ENCODE measurements at regions not wholly inside any gene's neighbourhood (a gene's known extent, or its start where the extent isn't known, plus 50 kb on each side); places are given as distances from the start of the nearest gene placed in this dataset.

DNA sequence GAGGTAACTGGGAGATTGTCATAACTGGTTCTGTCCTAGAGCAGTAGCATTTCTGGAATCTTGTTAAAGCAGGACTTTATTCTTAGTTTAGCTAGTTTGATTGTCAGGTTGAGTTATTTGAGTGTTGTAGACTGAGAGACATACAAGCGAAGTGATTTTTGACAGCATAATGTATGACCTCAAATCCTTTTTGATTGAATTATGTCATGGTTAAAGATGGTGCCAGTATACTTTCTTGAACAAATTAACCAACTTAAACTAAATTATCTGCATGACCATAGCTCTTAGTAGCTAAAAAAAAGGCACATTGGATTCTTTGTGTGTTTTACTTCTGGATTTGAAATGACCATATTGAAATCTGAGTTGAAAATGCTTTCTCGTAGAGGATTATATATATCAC is 626.6 kb downstream of the TMTC2 start:
- no peaks in the 10 kb centered on the region for H3K27me3 ChIP-seq (ENCODE audit: control insufficient read depth, insufficient read depth, low read length)
- H3K79me1 ChIP-seq (ENCODE audit: low read depth in 1 of 2, low read length in 2 of 2), result no peaks in the 10 kb centered on the region
- no peak overlapping the region for H3K23ac ChIP-seq (ENCODE audit: low read depth, low read length)
- TF ChIP-seq SMC3 (IDR thresholded peaks at IDR 0.05; ENCODE audit: low read depth, low read length) (no peak), NFE2L2 (IDR thresholded peaks at IDR 0.05; ENCODE audit: low read depth, low read length) (no peak), RCOR1 (IDR thresholded peaks at IDR 0.05; ENCODE audit: insufficient replicate concordance, low read length) (no peak), FOS (IDR thresholded peaks at IDR 0.05; ENCODE audit: low read depth, low read length) (no peak), CEBPB (IDR thresholded peaks at IDR 0.05; ENCODE audit: low read depth, low read length) (no peak), MAZ (IDR thresholded peaks at IDR 0.05; ENCODE audit: borderline replicate concordance, low read depth, low read length) (no peak), RFX5 (IDR thresholded peaks at IDR 0.05; ENCODE audit: low read depth, low read length) (no peak), MAFK (IDR thresholded peaks at IDR 0.05; ENCODE audit: low read depth, low read length) (no peak), RAD21 (IDR thresholded peaks at IDR 0.05; ENCODE audit: low read length) (no peak), CHD1 (IDR thresholded peaks at IDR 0.05; ENCODE audit: low read depth, low read length) (no peak), USF2 (IDR thresholded peaks at IDR 0.05; ENCODE audit: low read depth, low read length) (no peak)
- TF ChIP-seq, protein P1, sequence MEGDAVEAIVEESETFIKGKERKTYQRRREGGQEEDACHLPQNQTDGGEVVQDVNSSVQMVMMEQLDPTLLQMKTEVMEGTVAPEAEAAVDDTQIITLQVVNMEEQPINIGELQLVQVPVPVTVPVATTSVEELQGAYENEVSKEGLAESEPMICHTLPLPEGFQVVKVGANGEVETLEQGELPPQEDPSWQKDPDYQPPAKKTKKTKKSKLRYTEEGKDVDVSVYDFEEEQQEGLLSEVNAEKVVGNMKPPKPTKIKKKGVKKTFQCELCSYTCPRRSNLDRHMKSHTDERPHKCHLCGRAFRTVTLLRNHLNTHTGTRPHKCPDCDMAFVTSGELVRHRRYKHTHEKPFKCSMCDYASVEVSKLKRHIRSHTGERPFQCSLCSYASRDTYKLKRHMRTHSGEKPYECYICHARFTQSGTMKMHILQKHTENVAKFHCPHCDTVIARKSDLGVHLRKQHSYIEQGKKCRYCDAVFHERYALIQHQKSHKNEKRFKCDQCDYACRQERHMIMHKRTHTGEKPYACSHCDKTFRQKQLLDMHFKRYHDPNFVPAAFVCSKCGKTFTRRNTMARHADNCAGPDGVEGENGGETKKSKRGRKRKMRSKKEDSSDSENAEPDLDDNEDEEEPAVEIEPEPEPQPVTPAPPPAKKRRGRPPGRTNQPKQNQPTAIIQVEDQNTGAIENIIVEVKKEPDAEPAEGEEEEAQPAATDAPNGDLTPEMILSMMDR (conservative IDR thresholded peaks at IDR 0.05; ENCODE audit: low read depth, low read length), result no peak
- TF ChIP-seq, protein P2, sequence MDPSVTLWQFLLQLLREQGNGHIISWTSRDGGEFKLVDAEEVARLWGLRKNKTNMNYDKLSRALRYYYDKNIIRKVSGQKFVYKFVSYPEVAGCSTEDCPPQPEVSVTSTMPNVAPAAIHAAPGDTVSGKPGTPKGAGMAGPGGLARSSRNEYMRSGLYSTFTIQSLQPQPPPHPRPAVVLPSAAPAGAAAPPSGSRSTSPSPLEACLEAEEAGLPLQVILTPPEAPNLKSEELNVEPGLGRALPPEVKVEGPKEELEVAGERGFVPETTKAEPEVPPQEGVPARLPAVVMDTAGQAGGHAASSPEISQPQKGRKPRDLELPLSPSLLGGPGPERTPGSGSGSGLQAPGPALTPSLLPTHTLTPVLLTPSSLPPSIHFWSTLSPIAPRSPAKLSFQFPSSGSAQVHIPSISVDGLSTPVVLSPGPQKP (IDR thresholded peaks at IDR 0.05; ENCODE audit: borderline replicate concordance, low read depth, low read length), result no peak
- dilution Hi-C loops (cut with HindIII; ENCODE audit: low sequenced_read_pairs, unreplicated experiment), result no loop called here
- no peak overlapping the region for H2BK15ac ChIP-seq (ENCODE audit: low read depth, low read length)
- no peak overlapping the region for H2BK5ac ChIP-seq (ENCODE audit: low read depth, low read length, poor library complexity, severe bottlenecking)
- no peak overlapping the region for H3K18ac ChIP-seq (ENCODE audit: low read depth, low read length)
- no peak overlapping the region for H4K5ac ChIP-seq (ENCODE audit: low read depth, low read length)
- no peak overlapping the region for H3K56ac ChIP-seq (ENCODE audit: extremely low read depth, insufficient read depth, low read length)
- H2AK5ac ChIP-seq (ENCODE audit: low read depth, low read length), result no peak overlapping the region
- H3K4ac ChIP-seq (ENCODE audit: low read depth, low read length), result no peak overlapping the region
- DNase-seq (no peak), ATAC-seq (ENCODE audit: low read depth) (no peak)
- H3K9me3 ChIP-seq (ENCODE audit: control insufficient read depth, insufficient read depth, low read length), result no peaks in the 10 kb centered on the region
- H2BK120ac ChIP-seq (ENCODE audit: low read depth, low read length), result no peak overlapping the region
- intact Hi-C loops (cut with micrococcal nuclease), result no loop called here
- H3K36me3 ChIP-seq (ENCODE audit: control insufficient read depth, insufficient read depth, low read length), result no peaks in the 10 kb centered on the region
- no peaks in the 10 kb centered on the region for H3K9me1 ChIP-seq (ENCODE audit: insufficient read depth, low read length)
- POLR2A ChIA-PET (ENCODE audit: unreplicated experiment), result no interaction called here
- in situ Hi-C loops (cut with MboI; ENCODE audit: low sequenced_read_pairs), result no loop called here
- H2AFZ ChIP-seq (replicated peaks; ENCODE audit: low read length, poor library complexity), result no peak overlapping the region
- no peaks in the 10 kb centered on the region for H3K4me1 ChIP-seq (ENCODE audit: control insufficient read depth, insufficient read depth, low read length)
- H3K27ac ChIP-seq (ENCODE audit: insufficient read depth, low read length), result no peak overlapping the region
- no peak overlapping the region for H2BK20ac ChIP-seq (ENCODE audit: low read depth, low read length)
- BruUV-seq (replicated peaks), result no TSS peak
- H3K14ac ChIP-seq (replicated peaks; ENCODE audit: low read depth, low read length), result no peak overlapping the region
- no peak overlapping the region for H4K8ac ChIP-seq (ENCODE audit: low read depth in 2 of 2, low read length in 2 of 2)
- CTCF ChIA-PET, result no interaction called here
- no peak overlapping the region for H2AK9ac ChIP-seq (replicated peaks; ENCODE audit: low read depth, low read length, poor library complexity)
- no peak overlapping the region for H3K4me3 ChIP-seq (ENCODE audit: insufficient read depth, low read depth, low read length)
- no peaks in the 10 kb centered on the region for H4K20me1 ChIP-seq (ENCODE audit: insufficient read depth, low read length)
- H4K91ac ChIP-seq (ENCODE audit: insufficient read depth, low read depth, low read length), result no peak overlapping the region
- WGBS, 2 experiments (ENCODE audit: extremely low coverage in 2 of 2, insufficient read length in 1 of 2), result no CpG with 5 or more reads among the region's 2 CpGs
- no peak overlapping the region for H3K9ac ChIP-seq (ENCODE audit: low read depth, low read length)
- H3K4me2 ChIP-seq (ENCODE audit: low read depth, low read length), result no peak overlapping the region

Data from IMR-90 (cell line).